ENCODE measurements at regions not wholly inside any gene's neighbourhood (a gene's known extent, or its start where the extent isn't known, plus 50 kb on each side); places are given as distances from the start of the nearest gene placed in this dataset.
"Not testable (repeated sequence)": the region's sequence is repeated elsewhere in the genome, so short reads cannot be mapped to it uniquely, and the experiment has no call there.

DNA sequence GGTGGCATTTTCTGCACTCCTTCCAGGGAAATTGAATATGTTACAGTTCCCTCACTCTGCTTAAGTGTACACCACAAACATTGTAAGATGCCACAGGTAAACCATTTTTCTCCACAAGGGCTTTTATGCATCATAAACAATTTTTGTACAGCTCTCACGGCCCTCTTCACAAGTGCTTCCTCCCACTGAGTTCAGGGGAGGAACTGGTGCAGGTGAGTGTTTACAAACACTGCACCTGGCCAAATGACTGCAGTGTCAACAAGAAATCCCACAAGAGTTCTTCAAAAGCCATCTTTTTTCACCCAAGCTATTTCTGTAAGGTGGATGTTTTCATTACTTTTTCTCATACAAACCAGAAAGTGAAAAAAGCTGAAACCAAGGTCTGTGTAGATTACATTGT is 973.2 kb downstream of the AACS start:
- H3K4me1 ChIP-seq (ENCODE audit: control insufficient read depth in 1 of 2, low read depth in 2 of 2): no peaks in the 10 kb centered on the region
- no peaks in the 10 kb centered on the region for H3K27me3 ChIP-seq (replicated peaks; ENCODE audit: insufficient read depth)
- H3K36me3 ChIP-seq: no peaks in the 10 kb centered on the region
- TF ChIP-seq, protein P1, sequence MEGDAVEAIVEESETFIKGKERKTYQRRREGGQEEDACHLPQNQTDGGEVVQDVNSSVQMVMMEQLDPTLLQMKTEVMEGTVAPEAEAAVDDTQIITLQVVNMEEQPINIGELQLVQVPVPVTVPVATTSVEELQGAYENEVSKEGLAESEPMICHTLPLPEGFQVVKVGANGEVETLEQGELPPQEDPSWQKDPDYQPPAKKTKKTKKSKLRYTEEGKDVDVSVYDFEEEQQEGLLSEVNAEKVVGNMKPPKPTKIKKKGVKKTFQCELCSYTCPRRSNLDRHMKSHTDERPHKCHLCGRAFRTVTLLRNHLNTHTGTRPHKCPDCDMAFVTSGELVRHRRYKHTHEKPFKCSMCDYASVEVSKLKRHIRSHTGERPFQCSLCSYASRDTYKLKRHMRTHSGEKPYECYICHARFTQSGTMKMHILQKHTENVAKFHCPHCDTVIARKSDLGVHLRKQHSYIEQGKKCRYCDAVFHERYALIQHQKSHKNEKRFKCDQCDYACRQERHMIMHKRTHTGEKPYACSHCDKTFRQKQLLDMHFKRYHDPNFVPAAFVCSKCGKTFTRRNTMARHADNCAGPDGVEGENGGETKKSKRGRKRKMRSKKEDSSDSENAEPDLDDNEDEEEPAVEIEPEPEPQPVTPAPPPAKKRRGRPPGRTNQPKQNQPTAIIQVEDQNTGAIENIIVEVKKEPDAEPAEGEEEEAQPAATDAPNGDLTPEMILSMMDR (IDR thresholded peaks at IDR 0.05): no peak
- no peak for ATAC-seq (ENCODE audit: insufficient number of reproducible peaks, low FRiP score, low read depth)
- no peaks in the 10 kb centered on the region for H3K9me3 ChIP-seq
- DNase-seq (ENCODE audit: low spot score): no peak
- no peak overlapping the region for H3K4me3 ChIP-seq
- H3K27ac ChIP-seq: no peak overlapping the region

DNA sequence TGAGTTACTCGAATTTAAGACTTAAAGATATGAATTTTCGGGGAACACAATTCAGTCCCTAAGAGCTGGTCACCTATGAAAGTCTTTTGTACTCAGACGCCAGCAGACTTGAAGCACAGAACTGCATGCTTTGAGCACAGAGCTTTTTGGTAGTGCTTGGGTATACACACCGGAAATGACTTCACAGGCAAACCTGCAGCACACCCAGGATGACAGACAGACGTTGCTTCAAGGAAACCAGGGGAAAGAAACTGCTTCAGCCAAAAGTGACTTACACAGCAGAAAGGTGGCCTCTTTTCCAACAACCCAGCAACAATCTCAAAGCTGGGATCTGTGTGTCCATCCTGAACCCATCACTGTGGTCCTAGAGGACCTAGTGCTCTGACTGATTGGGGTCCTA is 975.1 kb downstream of the AACS start:
- H3K4me1 ChIP-seq (ENCODE audit: control insufficient read depth in 1 of 2, low read depth in 2 of 2): no peaks in the 10 kb centered on the region
- no peak for DNase-seq (ENCODE audit: low spot score)
- ATAC-seq (ENCODE audit: insufficient number of reproducible peaks, low FRiP score, low read depth): no peak
- no peaks in the 10 kb centered on the region for H3K27me3 ChIP-seq (replicated peaks; ENCODE audit: insufficient read depth)
- no peak overlapping the region for H3K27ac ChIP-seq
- H3K9me3 ChIP-seq: no peaks in the 10 kb centered on the region
- H3K36me3 ChIP-seq: no peaks in the 10 kb centered on the region
- no peak overlapping the region for H3K4me3 ChIP-seq
- TF ChIP-seq, protein P1 (IDR thresholded peaks at IDR 0.05): no peak

DNA sequence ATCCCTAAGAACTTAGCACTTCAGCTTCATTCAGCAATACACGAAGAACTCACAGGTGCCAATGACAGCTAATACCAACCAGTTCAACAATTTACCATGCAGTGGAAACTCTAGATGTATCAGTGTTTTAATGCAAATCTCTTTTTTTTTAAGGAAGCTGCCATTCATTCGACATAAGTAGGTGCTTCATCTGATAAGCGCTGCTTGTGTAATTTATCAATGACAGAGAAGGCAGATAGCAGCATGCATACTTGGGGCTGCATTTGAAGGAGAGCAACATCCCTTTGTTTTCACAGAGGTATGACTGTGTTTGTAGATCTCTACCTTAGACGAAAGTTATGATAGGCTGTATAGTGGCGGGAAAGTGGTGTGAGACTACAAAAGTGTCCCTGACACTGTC is 977.1 kb downstream of the AACS start:
- Histone ChIP-seq H3K36me3 (no peaks in the 10 kb centered on the region), H3K27ac (no peak overlapping the region), H3K4me1 (ENCODE audit: control insufficient read depth in 1 of 2, low read depth in 2 of 2) (no peaks in the 10 kb centered on the region), H3K9me3 (no peaks in the 10 kb centered on the region), H3K27me3 (replicated peaks; ENCODE audit: insufficient read depth) (no peaks in the 10 kb centered on the region), H3K4me3 (no peak overlapping the region)
- no peak for DNase-seq (ENCODE audit: low spot score)
- ATAC-seq (ENCODE audit: insufficient number of reproducible peaks, low FRiP score, low read depth): no peak
- TF ChIP-seq, protein P1 (IDR thresholded peaks at IDR 0.05): no peak

DNA sequence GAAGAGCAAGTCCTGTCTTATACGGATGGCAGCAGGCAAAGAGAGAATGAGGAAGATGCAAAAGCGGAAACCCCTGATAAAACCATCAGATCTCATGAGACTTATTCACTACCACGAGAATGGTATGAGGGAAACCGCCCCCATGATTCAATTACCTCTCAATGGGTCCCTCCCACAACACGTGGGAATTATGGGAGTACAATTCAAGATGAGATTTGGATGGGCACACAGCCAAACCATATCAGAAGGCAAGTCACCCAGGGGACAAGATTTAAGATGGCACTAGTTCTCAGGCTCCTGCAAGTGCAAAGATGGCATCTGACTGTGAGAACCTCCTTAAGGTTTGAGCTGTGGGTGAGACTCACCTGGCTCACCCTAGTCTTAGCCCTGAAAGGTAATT is 984.3 kb downstream of the AACS start:
- H3K4me3 ChIP-seq; H3K4me1 ChIP-seq (ENCODE audit: control insufficient read depth in 1 of 2, low read depth in 2 of 2); ATAC-seq (ENCODE audit: insufficient number of reproducible peaks, low FRiP score, low read depth); H3K36me3 ChIP-seq; DNase-seq (ENCODE audit: low spot score); H3K27me3 ChIP-seq (replicated peaks; ENCODE audit: insufficient read depth); H3K27ac ChIP-seq; H3K9me3 ChIP-seq: not testable (repeated sequence)

DNA sequence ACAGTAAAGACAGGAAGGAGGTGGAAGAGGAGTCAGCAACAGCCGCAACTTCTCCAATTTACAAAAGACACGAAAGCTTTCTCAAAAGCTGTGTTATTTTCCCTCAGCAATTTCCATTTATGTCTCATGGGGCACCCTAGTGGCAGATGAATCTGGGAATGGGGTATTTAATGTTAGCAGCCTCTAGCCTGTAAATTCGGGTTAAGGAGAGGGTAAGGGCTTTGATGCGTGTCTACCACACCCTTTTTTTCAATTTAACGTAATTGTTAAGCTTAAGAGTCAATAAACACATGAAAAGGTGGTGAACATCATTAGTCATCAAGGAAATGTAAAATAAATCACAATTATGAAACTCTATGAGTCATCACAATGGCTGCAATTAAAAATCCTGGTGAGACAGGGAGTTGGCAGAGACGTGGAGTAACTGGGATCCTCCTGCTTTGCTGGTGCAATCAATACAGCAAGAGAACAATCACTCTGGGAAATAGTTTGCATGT is 986.4 kb downstream of the AACS start:
- no peaks in the 10 kb centered on the region for H3K9me3 ChIP-seq
- H3K27me3 ChIP-seq (replicated peaks; ENCODE audit: insufficient read depth): no peaks in the 10 kb centered on the region
- no peaks in the 10 kb centered on the region for H3K36me3 ChIP-seq
- TF ChIP-seq, protein P1 (IDR thresholded peaks at IDR 0.05): no peak
- DNase-seq (ENCODE audit: low spot score) (no peak), ATAC-seq (ENCODE audit: insufficient number of reproducible peaks, low FRiP score, low read depth) (no peak)
- no peak overlapping the region for H3K27ac ChIP-seq
- no peaks in the 10 kb centered on the region for H3K4me1 ChIP-seq (ENCODE audit: control insufficient read depth in 1 of 2, low read depth in 2 of 2)
- no peak overlapping the region for H3K4me3 ChIP-seq

DNA sequence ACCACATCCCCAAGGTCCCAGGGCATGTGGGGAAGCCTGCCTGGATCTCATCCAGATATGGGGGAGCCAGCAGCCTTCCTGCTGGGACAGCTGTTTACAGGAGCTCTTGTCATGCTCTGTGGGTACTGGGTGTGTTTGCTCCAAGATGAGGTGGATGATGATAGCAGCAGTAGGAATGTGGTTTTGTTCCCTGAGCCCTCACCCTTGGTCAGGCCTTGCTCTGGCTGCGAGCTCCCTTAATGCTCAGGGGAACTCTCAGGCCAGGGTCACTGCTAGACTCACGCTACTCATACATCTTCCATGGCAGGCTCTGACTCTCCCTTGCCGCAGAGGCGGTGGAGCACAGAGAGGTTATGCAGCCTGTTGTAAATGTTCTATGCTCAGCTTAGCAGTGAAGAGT is 990.3 kb downstream of the AACS start:
- Histone ChIP-seq H3K9me3 (no peaks in the 10 kb centered on the region), H3K36me3 (no peaks in the 10 kb centered on the region), H3K4me1 (ENCODE audit: control insufficient read depth in 1 of 2, low read depth in 2 of 2) (no peaks in the 10 kb centered on the region), H3K4me3 (no peak overlapping the region), H3K27ac (no peak overlapping the region), H3K27me3 (replicated peaks; ENCODE audit: insufficient read depth) (no peaks in the 10 kb centered on the region)
- TF ChIP-seq, protein P1 (IDR thresholded peaks at IDR 0.05): no peak
- DNase-seq (ENCODE audit: low spot score) (no peak), ATAC-seq (ENCODE audit: insufficient number of reproducible peaks, low FRiP score, low read depth) (no peak)
